ENCODE measurements at regions not wholly inside any gene's neighbourhood (a gene's known extent, or its start where the extent isn't known, plus 50 kb on each side); places are given as distances from the start of the nearest gene placed in this dataset.

DNA sequence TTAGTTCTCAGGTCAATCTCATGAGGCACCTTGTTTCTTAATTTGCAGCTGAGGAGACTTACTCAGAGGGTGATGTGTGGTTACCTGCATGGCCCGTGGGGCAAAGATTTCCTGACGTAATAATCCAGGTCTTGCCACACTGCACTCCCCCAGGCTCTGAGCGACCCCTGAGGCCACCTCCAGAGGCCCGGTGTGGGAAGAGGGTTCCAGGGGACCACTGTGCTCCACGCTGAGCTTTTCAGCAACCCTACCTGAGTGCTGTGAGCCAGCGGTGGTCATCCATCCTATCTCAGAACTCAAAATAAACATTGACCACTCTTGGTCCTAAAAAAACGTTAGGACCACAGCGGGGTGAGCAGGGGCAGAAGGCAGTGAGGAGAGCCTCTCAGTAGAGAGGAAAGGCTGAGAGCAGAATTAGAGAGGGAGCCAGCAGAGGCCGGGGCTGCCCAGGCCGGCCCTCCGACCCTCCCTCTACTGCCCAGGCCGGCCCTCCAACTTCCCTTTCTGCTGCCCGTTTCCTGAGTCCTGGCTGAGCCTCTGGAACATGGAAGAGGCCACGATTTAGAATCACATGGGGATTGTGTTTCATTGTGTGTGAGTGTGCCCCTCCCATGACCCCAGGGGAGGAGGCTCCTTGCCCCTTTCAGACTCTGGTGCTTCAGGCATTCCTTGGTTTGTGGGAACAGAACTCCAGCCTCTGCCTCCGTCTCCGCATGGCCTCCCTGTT is 188.2 kb upstream of the DIO3 start:
- CTCF ChIA-PET: no interaction called here

DNA sequence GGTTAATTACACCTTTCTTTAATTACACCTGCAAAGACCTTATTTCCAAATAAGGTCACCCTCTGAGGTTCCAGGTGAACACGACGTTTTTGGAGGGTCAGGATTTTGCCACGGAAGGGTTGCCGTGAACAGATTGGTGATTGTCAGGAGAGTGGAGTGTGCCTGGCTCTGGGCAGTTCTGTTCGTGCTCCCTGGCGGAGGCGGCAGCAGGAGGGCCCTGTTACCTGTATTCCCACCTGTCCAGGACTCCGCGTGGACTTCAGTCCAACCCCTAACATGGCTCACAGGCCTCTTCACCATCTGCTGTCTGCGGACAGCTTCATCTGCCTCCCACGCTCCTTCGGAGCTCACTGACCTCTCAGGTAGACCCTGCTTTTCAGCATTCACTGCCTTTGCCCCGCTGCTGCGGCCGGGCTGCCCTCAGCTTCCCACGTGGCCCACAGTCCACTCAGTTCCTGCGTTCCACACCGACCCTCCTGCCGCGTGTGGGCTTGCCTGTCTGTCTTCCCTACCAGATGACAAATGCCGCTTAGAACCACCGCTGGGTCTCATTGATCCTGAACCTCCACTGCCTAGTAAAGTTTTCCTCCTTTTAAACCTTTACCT is 187.5 kb upstream of the DIO3 start:
- H3K4me1 ChIP-seq (ENCODE audit: insufficient read depth, low read length, poor library complexity, severe bottlenecking): no peaks in the 10 kb centered on the region
- H3K36me3 ChIP-seq (ENCODE audit: insufficient read depth, low read length, poor library complexity, severe bottlenecking): no peaks in the 10 kb centered on the region
- H3K4me3 ChIP-seq (ENCODE audit: low read depth, low read length, poor library complexity, severe bottlenecking): no peak overlapping the region
- peaks cover 51% of the 10 kb centered on the region for H3K27me3 ChIP-seq (replicated peaks; ENCODE audit: insufficient read depth, low read depth, low read length, poor library complexity)
- CTCF ChIA-PET: no interaction called here
- no peaks in the 10 kb centered on the region for H3K9me3 ChIP-seq (ENCODE audit: low read depth, low read length, poor library complexity, severe bottlenecking)
- no peak for DNase-seq (ENCODE audit: low spot score)
- TF ChIP-seq, protein P1, sequence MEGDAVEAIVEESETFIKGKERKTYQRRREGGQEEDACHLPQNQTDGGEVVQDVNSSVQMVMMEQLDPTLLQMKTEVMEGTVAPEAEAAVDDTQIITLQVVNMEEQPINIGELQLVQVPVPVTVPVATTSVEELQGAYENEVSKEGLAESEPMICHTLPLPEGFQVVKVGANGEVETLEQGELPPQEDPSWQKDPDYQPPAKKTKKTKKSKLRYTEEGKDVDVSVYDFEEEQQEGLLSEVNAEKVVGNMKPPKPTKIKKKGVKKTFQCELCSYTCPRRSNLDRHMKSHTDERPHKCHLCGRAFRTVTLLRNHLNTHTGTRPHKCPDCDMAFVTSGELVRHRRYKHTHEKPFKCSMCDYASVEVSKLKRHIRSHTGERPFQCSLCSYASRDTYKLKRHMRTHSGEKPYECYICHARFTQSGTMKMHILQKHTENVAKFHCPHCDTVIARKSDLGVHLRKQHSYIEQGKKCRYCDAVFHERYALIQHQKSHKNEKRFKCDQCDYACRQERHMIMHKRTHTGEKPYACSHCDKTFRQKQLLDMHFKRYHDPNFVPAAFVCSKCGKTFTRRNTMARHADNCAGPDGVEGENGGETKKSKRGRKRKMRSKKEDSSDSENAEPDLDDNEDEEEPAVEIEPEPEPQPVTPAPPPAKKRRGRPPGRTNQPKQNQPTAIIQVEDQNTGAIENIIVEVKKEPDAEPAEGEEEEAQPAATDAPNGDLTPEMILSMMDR (conservative IDR thresholded peaks at IDR 0.05; ENCODE audit: low read depth, low read length): no peak
- TF ChIP-seq EZH2 (IDR thresholded peaks at IDR 0.05; ENCODE audit: borderline replicate concordance, low read depth, low read length, poor library complexity, severe bottlenecking): no peak
- no TSS peak for BruUV-seq (replicated peaks)
- POLR2A ChIA-PET (ENCODE audit: low non-redundant PET): no interaction called here
- no peak overlapping the region for H3K27ac ChIP-seq (ENCODE audit: low read depth, low read length, poor library complexity, severe bottlenecking)
- intact Hi-C loops (cut with micrococcal nuclease; ENCODE audit: unreplicated experiment): no loop called here

More for the DNA sequence above, 188.2 kb upstream of the DIO3 start:
- Histone ChIP-seq H3K4me3 (ENCODE audit: low read depth, low read length, poor library complexity, severe bottlenecking) (no peak overlapping the region), H3K36me3 (ENCODE audit: insufficient read depth, low read length, poor library complexity, severe bottlenecking) (no peaks in the 10 kb centered on the region), H3K9me3 (ENCODE audit: low read depth, low read length, poor library complexity, severe bottlenecking) (no peaks in the 10 kb centered on the region), H3K4me1 (ENCODE audit: insufficient read depth, low read length, poor library complexity, severe bottlenecking) (no peaks in the 10 kb centered on the region), H3K27ac (ENCODE audit: low read depth, low read length, poor library complexity, severe bottlenecking) (no peak overlapping the region), H3K27me3 (replicated peaks; ENCODE audit: insufficient read depth, low read depth, low read length, poor library complexity) (peaks cover 43% of the 10 kb centered on the region)
- POLR2A ChIA-PET (ENCODE audit: low non-redundant PET): no interaction called here
- no TSS peak for BruUV-seq (replicated peaks)
- no peak for TF ChIP-seq EZH2 (IDR thresholded peaks at IDR 0.05; ENCODE audit: borderline replicate concordance, low read depth, low read length, poor library complexity, severe bottlenecking)
- TF ChIP-seq, protein P1 (conservative IDR thresholded peaks at IDR 0.05; ENCODE audit: low read depth, low read length): no peak
- intact Hi-C loops (cut with micrococcal nuclease; ENCODE audit: unreplicated experiment): no loop called here
- no peak for DNase-seq (ENCODE audit: low spot score)

DNA sequence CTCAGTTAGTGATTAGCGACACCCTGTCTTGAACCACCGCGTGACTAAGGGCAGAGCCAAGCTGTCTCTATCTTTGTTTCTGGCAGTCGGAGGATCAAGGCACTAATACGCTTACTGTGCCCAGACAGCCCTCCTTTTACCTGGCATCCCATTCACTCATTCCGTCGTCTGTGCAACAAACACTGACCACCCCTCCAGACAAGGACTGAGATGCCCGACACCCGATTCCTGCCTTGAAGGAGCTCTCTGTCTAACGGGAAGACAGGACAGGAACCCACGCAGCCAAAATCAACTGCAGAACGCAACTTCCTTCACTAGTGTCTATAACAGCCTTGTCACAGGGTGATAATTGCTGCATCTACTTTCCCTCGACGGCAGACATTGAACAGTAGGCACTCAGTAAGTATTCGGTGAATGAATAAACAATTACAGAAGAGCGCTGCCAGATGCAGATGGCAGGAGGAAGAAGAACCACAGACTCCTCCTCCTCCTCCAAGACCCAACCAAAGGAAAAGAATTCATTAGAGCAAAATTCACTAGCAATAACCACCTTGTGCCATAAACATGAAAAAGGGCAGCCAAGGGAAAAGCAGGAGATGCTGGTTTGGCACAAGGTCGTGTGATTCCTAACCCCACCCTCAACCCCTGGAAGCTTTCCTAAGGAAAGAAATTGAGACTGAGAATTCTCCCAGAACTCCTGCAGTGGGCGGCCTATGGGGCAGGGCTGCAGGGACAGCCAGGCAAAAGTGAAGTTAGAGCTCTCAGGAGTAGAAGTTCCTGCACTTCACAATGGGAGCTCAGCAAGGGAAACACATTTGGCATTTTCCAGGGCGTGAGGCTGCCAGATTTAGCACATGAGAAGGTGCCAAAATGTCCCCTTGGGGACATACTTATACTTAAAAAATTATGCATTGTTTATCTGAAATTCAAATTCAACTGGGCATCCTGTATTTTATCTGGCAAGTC is 186.6 kb upstream of the DIO3 start:
- TF ChIP-seq, protein P1 (conservative IDR thresholded peaks at IDR 0.05; ENCODE audit: low read depth, low read length): no peak
- TF ChIP-seq EZH2 (IDR thresholded peaks at IDR 0.05; ENCODE audit: borderline replicate concordance, low read depth, low read length, poor library complexity, severe bottlenecking): no peak
- H3K4me1 ChIP-seq (ENCODE audit: insufficient read depth, low read length, poor library complexity, severe bottlenecking): no peaks in the 10 kb centered on the region
- no TSS peak for BruUV-seq (replicated peaks)
- intact Hi-C loops (cut with micrococcal nuclease; ENCODE audit: unreplicated experiment): no loop called here
- no peaks in the 10 kb centered on the region for H3K9me3 ChIP-seq (ENCODE audit: low read depth, low read length, poor library complexity, severe bottlenecking)
- H3K4me3 ChIP-seq (ENCODE audit: low read depth, low read length, poor library complexity, severe bottlenecking): no peak overlapping the region
- CTCF ChIA-PET: no interaction called here
- DNase-seq (ENCODE audit: low spot score): no peak
- peaks cover 57% of the 10 kb centered on the region for H3K27me3 ChIP-seq (replicated peaks; ENCODE audit: insufficient read depth, low read depth, low read length, poor library complexity)
- H3K27ac ChIP-seq (ENCODE audit: low read depth, low read length, poor library complexity, severe bottlenecking): no peak overlapping the region
- no peaks in the 10 kb centered on the region for H3K36me3 ChIP-seq (ENCODE audit: insufficient read depth, low read length, poor library complexity, severe bottlenecking)
- POLR2A ChIA-PET (ENCODE audit: low non-redundant PET): no interaction called here

Measured in A673 (cell line).